GM21717 (cell line): ENCODE measurements at regions not wholly inside any gene's neighbourhood (a gene's known extent, or its start where the extent isn't known, plus 50 kb on each side); places are given as distances from the start of the nearest gene placed in this dataset.
"Not testable (repeated sequence)": the region's sequence is repeated elsewhere in the genome, so short reads cannot be mapped to it uniquely, and the experiment has no call there.

Experiments used
- ATAC-seq: cut with Tn5 transposase; IDR thresholded peaks from one replicate; pipeline ENCODE4 v1.9.1; 2021; ENCODE audit warnings: mild to moderate bottlenecking, moderate library complexity; ENCODE audit not compliant: unreplicated experiment

GRCh38 chr3:169029674-169030285 lies 633.7 kb downstream of the MECOM start:
- no peak for ATAC-seq

DNA sequence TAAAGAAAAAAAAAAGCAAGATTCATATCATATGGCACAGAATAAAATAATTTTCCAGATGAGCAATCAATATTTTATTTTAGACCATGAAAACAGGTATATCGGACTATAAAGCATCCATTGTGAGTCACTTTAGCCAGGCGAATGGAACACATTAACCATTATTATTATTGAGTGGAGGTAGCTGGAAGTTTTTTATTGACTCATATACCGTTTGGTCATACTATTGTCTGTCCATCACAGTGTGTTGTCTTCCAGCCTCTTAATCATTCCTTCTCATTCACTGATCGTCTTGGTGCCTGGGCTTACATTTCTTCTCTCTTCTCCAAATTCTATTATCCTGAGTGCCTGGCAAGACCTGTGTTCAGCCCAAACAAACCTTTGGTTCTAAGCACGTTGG lies 634.8 kb downstream of the MECOM start:
- ATAC-seq: no peak

GRCh38 chr3:169026543-169027182 lies 636.8 kb downstream of the MECOM start:
- no peak for ATAC-seq

GRCh38 chr3:169022457-169022856 lies 641.1 kb downstream of the MECOM start:
- ATAC-seq: no peak

DNA sequence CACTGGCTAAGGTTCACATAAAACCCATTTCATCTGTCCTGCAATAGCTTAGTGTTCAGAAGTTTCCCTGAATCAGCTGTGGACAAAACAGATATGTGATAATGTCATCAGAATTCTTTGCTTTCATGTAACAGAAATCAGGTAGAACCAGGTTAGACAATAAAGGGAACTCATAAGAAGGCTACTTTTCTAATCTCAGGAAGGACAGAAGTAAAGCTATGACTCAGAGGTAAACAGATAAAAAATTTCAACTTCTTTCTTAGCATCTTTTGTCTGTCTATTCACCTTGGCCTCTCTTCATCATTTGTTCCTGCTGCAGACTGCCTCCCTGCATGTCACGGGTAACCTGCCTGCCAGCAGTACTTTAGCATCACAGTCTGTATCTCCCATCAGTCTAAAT lies 643.1 kb downstream of the MECOM start:
- ATAC-seq: no peak

GRCh38 chr3:169009453-169009852 lies 654.1 kb downstream of the MECOM start:
- ATAC-seq: no peak

DNA sequence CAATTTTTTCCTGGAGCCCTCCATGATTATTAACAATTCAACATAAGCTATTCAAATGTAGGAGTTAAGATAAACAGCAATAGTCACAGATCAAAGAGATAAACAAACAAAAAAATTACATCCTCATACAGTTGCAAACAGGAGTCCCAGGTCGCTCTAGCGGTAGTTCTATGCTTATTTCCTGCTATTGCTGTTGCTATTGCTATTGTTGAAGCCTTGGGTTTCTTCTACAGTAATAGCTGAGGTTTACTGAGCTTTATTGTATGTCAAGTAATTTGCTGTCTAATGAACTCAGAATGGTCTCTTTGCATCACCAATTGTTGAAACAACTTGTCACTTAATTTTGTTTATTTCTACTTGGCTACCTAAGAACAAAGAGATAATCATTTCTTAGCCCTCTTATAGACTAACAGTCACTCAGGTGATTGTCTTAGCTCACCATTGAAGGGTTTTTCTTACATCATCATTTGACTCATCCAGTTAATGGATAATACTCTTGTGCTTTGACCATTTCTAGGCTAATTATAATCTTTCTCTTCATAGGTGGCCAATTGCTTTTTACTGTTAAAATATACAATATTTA lies 654.6 kb downstream of the MECOM start:
- no peak for ATAC-seq

DNA sequence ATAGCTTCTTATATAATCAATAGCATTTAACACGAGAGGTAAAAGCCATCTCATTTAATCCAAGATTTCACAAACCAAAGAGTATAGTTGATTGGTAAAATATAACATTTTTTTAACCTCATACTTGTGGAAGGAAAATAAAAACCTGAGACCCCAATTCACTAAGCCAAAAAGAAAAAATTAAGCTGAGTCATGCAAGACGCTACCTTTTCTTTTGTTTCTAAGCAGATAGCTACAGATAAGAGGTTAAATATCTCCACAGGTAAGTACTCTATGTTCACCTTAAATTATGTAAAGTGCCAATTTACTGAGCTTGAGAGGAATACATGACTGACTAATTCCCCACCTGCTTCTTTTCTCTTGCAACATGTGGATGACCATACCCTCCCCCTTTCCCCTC lies 656.4 kb downstream of the MECOM start:
- ATAC-seq: no peak

- not testable (repeated sequence) for ATAC-seq
Measured at GRCh38 chr3:169006398-169006797, 657.1 kb downstream of the MECOM start.

GRCh38 chr3:169002689-169003088 lies 660.8 kb downstream of the MECOM start:
- ATAC-seq: no peak

- no peak for ATAC-seq
Measured at GRCh38 chr3:168998792-168999191, 664.7 kb downstream of the MECOM start.

DNA sequence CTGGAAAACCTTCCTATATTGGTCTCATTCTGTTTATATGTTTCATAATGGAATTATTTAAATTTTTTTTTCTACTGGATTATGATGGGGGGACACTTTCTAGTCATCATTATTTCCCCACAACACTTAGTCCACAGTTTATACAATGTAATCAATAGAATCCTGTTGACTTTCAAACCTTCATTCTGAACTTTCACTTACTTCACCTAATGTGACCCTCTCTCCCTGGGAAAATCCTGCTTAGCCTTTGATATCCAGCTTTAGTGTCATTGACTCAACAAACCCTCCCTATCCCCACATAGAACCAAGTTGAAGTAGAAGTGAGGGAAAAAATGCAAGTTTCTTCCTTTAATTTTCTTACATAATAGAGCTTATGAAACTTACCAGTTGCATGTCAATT lies 666.0 kb downstream of the MECOM start:
- no peak for ATAC-seq

DNA sequence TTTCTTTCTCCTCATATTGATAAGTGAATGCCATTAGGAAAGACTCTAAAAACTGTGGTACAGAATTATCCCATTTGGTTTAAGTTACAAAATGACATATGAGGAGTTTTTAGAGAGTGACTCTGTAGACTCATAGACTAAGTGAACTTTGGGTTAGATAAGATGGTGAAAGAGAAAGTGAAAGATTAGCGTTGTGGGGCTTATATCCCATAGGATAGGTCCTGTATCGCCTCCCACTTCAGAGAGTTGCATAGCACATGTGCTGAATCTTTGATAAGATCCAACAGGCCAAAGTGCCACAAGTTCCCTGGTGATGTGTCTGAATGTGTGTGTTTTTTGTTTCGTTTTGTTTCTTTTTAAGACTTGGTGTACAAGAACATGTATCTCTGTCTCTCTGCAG lies 666.9 kb downstream of the MECOM start:
- ATAC-seq: peak; percentile 56

GRCh38 chr3:168995129-168995528 lies 668.4 kb downstream of the MECOM start:
- no peak for ATAC-seq

- no peak for ATAC-seq
Measured at GRCh38 chr3:168991803-168992202, 671.7 kb downstream of the MECOM start.

DNA sequence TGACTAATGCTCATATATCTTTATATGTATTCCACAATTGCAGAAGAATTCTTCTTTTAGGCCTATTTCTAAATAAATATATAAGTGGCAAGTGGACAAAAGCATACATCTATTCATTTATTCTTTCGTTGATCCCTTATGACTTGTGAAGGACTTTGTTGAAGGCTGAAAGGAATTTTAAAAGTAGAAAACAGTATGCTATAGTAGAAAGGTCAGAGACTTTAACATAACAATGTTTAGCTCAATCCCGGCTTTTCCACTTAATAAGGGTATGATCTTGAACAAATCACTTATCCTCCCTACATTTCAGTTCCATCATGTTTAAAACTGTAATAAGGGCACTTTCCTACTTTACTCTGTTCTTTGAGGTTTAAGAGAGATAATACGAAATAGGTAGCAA lies 672.9 kb downstream of the MECOM start:
- ATAC-seq: no peak

DNA sequence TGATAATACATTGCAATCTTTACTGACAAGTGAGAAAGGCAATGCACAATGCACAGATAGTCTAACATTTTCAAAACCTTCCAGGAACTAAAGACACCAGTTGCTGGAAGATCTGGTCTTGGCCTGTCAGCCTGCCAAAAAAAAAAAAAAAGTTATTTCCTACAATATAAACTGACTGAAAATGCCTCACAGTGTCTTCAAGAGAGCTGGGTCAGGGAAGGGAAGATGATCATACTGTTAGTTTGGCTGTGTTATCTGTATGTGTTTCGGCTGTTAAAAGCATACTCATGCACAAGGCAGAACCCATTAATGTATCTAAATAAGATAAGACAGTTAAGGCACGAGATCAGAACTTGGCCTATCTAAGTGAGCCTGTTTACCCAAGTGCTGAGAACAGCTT lies 673.4 kb downstream of the MECOM start:
- ATAC-seq: no peak

- no peak for ATAC-seq
Measured at GRCh38 chr3:168989396-168989795, 674.1 kb downstream of the MECOM start.

- ATAC-seq: no peak
Measured at GRCh38 chr3:168988853-168989252, 674.7 kb downstream of the MECOM start.

GRCh38 chr3:168984872-168985271 lies 678.6 kb downstream of the MECOM start:
- no peak for ATAC-seq

GRCh38 chr3:168983046-168983445 lies 680.5 kb downstream of the MECOM start:
- ATAC-seq: no peak

GRCh38 chr3:168981396-168981795 lies 682.1 kb downstream of the MECOM start:
- no peak for ATAC-seq
